ENCODE measurements at regions not wholly inside any gene's neighbourhood (a gene's known extent, or its start where the extent isn't known, plus 50 kb on each side); places are given as distances from the start of the nearest gene placed in this dataset.

GRCh38 chr3:193873426-193874201 lies 262.3 kb upstream of the HES1 start:
- intact Hi-C loops (cut with micrococcal nuclease), result no loop called here

GRCh38 chr3:193874512-193874911 lies 261.4 kb upstream of the HES1 start:
- intact Hi-C loops (cut with micrococcal nuclease), result no loop called here

GRCh38 chr3:193874997-193875593 lies 260.9 kb upstream of the HES1 start:
- intact Hi-C loops (cut with micrococcal nuclease), result no loop called here

- intact Hi-C loops (cut with micrococcal nuclease), result no loop called here
Observed at GRCh38 chr3:193875601-193876321, 260.2 kb upstream of the HES1 start.

- intact Hi-C loops (cut with micrococcal nuclease), result no loop called here
Observed at GRCh38 chr3:193879099-193879863, 256.7 kb upstream of the HES1 start.

GRCh38 chr3:193879864-193880242 lies 256.1 kb upstream of the HES1 start:
- intact Hi-C loops (cut with micrococcal nuclease), result no loop called here

GRCh38 chr3:193882091-193882490 lies 253.9 kb upstream of the HES1 start:
- intact Hi-C loops (cut with micrococcal nuclease), result no loop called here

GRCh38 chr3:193883551-193883950 lies 252.4 kb upstream of the HES1 start:
- intact Hi-C loops (cut with micrococcal nuclease), result no loop called here

- intact Hi-C loops (cut with micrococcal nuclease), result no loop called here
Observed at GRCh38 chr3:193884027-193884426, 251.9 kb upstream of the HES1 start.

- intact Hi-C loops (cut with micrococcal nuclease), result no loop called here
Observed at GRCh38 chr3:193884652-193885051, 251.3 kb upstream of the HES1 start.

GRCh38 chr3:193885832-193886231 lies 250.1 kb upstream of the HES1 start:
- intact Hi-C loops (cut with micrococcal nuclease), result no loop called here

- intact Hi-C loops (cut with micrococcal nuclease), result no loop called here
Observed at GRCh38 chr3:193890016-193890897, 245.7 kb upstream of the HES1 start.

GRCh38 chr3:193894121-193894863 lies 241.7 kb upstream of the HES1 start:
- intact Hi-C loops (cut with micrococcal nuclease), result no loop called here

GRCh38 chr3:193895409-193895808 lies 240.5 kb upstream of the HES1 start:
- intact Hi-C loops (cut with micrococcal nuclease), result no loop called here

- intact Hi-C loops (cut with micrococcal nuclease), result no loop called here
Observed at GRCh38 chr3:193896419-193896818, 239.5 kb upstream of the HES1 start.

GRCh38 chr3:193897288-193897687 lies 238.7 kb upstream of the HES1 start:
- intact Hi-C loops (cut with micrococcal nuclease), result no loop called here

- intact Hi-C loops (cut with micrococcal nuclease), result no loop called here
Observed at GRCh38 chr3:193897731-193898180, 238.2 kb upstream of the HES1 start.

GRCh38 chr3:193899001-193899400 lies 236.9 kb upstream of the HES1 start:
- intact Hi-C loops (cut with micrococcal nuclease), result no loop called here

GRCh38 chr3:193901007-193901406 lies 234.9 kb upstream of the HES1 start:
- intact Hi-C loops (cut with micrococcal nuclease), result no loop called here

Data from T-helper 2 cell treated with Interferon-gamma antibody and Interleukin-4, amounts not matched to agents 100 ng/mL and 5 ng/mL, for 36 hours (primary cell).